SU-DHL-6 (cell line): ENCODE measurements at regions not wholly inside any gene's neighbourhood (a gene's known extent, or its start where the extent isn't known, plus 50 kb on each side); places are given as distances from the start of the nearest gene placed in this dataset.

ENCODE experiments used
- CTCF ChIP-seq: fragments of 200-600 bp; sonication (generic); IDR thresholded peaks from one replicate; pipeline ENCODE4 v1.5.1; 2017; ENCODE audit warnings: antibody characterized with exemption, mild to moderate bottlenecking, low read length, moderate library complexity; ENCODE audit not compliant: insufficient read depth, poor library complexity, severe bottlenecking
- EZH2phosphoT487 ChIP-seq: fragments of 200-600 bp; sonication (generic), shearing (Covaris generic); conservative IDR thresholded peaks from 2 replicates; pipeline ENCODE4 v1.6.1; 2018; ENCODE audit warnings: mild to moderate bottlenecking, antibody characterized with exemption, low read length, moderate library complexity, mixed read lengths

GRCh38 chr15:95850837-95851236 is 479.7 kb upstream of the NR2F2 start:
- TF ChIP-seq CTCF (no peak), EZH2phosphoT487 (no peak)
